Heart right ventricle (tissue), 16 donors: ENCODE measurements at regions not wholly inside any gene's neighbourhood (a gene's known extent, or its start where the extent isn't known, plus 50 kb on each side); places are given as distances from the start of the nearest gene placed in this dataset.
"Not testable (repeated sequence)": the region's sequence is repeated elsewhere in the genome, so short reads cannot be mapped to it uniquely, and the experiment has no call there.

Experiments
- ATAC-seq, 8 donors: fragments of 200-7000 bp; cut with Tn5 transposase; one replicate each; pipeline ENCODE4 v1.9.1; 2020; ENCODE audit warnings: mild to moderate bottlenecking in 8 of 8, moderate library complexity in 8 of 8, moderate number of reproducible peaks in 1 of 8
- DNase-seq, 2 donors: peaks; one replicate each; pipeline ENCODE4 v3.0.0-alpha.2; 2020
- H3K27ac ChIP-seq, 10 donors: fragments of 200-600 bp; sonication (generic) in 2 of 10; one replicate each; pipeline versions ENCODE4 v1.5.0 to v1.8.0; 2020 to 2022; ENCODE audit warnings: mild to moderate bottlenecking in 3 of 10
- H3K27me3 ChIP-seq, 7 donors: fragments of 200-600 bp; one replicate each; pipeline ENCODE4 v1.8.0; 2021 to 2022; ENCODE audit warnings: mild to moderate bottlenecking in 2 of 7
- H3K36me3 ChIP-seq, 9 donors: fragments of 200-600 bp; sonication (generic) in 1 of 9; one replicate each; pipeline versions ENCODE4 v1.5.0 to v1.8.0; 2020 to 2022; ENCODE audit warnings: mild to moderate bottlenecking in 2 of 9
- H3K4me1 ChIP-seq, 9 donors: fragments of 200-600 bp; sonication (generic) in 1 of 9; one replicate each; pipeline versions ENCODE4 v1.5.0 to v1.8.0; 2020 to 2022; ENCODE audit warnings: mild to moderate bottlenecking in 4 of 9
- H3K4me3 ChIP-seq, 10 donors: fragments of 200-600 bp; sonication (generic) in 2 of 10; one replicate each; pipeline versions ENCODE4 v1.5.0 to v1.8.0; 2020 to 2022; ENCODE audit warnings: mild to moderate bottlenecking in 7 of 10, moderate library complexity in 2 of 10
- H3K9me3 ChIP-seq, 11 donors: fragments of 200-600 bp in 10 of 11; sonication (generic) in 2 of 11; one replicate each; pipeline versions ENCODE4 v1.5.0 to v1.8.0; 2013 to 2022; ENCODE audit warnings: mild to moderate bottlenecking in 2 of 11, control low read depth in 1 of 11, moderate library complexity in 1 of 11
- WGBS, 2 donors: extraction: QIAGEN DNeasy Blood & Tissue Kit; methylation state at CpG; one replicate each; pipeline ENCODE4 v1.1.7; 2013; ENCODE audit warnings: inconsistent platforms in 1 of 2; 5-methylcytosine and 5-hydroxymethylcytosine counted together
- intact Hi-C, 10 donors: fragments of 100-400 bp; cut with DNase I; formaldehyde crosslinking; loops; one replicate each; pipeline versions ENCODE4 v1.11.1 to v1.14.2; 2022
- microRNA-seq, 2 donors: library from miRNA; unstranded; fragments of <30 nt; microRNA quantifications; one replicate each; pipeline ENCODE4 v1.2.0, GENCODE V29; 2021
- TF ChIP-seq, protein P1 (sequence below), 9 donors: fragments of 200-600 bp; sonication (generic) in 2 of 9; IDR thresholded peaks; one replicate each; pipeline versions ENCODE4 v1.5.0 to v1.8.0; 2021 to 2022; ENCODE audit warnings: antibody characterized with exemption in 9 of 9, mild to moderate bottlenecking in 5 of 9, moderate library complexity in 1 of 9
- donor health status: Arrhythmogenic right ventricular cardiomyopathy.
- donor health status: ischemic (EF 13 %, LVEDD 7.1; RV severe dilation, severe dysfunction).
- donor health status: healthy with polysubstance abuse.
- donor health status: DM: no; HTN: yes; CAD: no.
- donor health status: DM: no; HTN: no; CAD: no.
- donor health status: ischemic (EF 25% LVEDD 6.9; RV normal size, moderate dysfunction).
- donor health status: ischemic (EF 25% LVEDD 5.7; RV mildly dilated, moderate dysfunction).
- donor health status: healthy.
- donor health status: DM: yes; HTN: yes; CAD: no.
- donor health status: Ischemic cardiomyopathy.
- donor health status: ischemic (EF 35%, LVEDD 5.7; RV mildly dilated, moderate dysfunction).
- donor health status: nonischemic (EF 11% LVEDD 7.7; RV severe dilation, severe dysfunction).
- donor health status: DM: yes; HTN: yes; CAD: no.
- donor health status: PGD.
- donor health status: ischemic (EF 29% LVEDD 5.4; RV normal size, mild dysfunction).
- donor health status: nonischemic (EF 23%, LVEDD 6.1; RV moderate dilation, normal function).

DNA sequence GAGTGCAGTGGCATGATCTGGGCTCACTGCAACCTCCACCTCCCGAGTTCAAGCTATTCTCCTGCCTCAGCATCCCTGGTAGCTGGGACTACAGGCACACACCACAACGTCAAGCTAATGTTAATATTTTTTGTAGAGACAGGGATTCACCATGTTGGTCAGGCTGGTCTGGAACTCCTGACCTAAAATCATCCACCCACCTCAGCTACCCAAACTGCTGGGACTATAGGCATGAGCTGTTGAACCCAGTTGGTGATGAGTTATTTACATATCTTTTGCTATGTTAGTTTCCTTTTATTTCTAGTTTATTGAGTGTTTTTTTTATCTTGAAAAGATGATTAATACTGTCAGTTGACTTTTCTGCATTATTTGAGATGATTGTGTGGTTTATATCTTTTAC is 53.3 kb upstream of the GPR39 start:
- H3K9me3 ChIP-seq, result peaks cover 0 to 24% (median 4%) of the 10 kb centered on the region in 11 donors
- H3K4me1 ChIP-seq, H3K4me3 ChIP-seq, H3K36me3 ChIP-seq, ATAC-seq, intact Hi-C loops, DNase-seq, H3K27ac ChIP-seq: not testable (repeated sequence)
- peaks cover 0 to 11% (median 0%) of the 10 kb centered on the region in 7 donors for H3K27me3 ChIP-seq
- WGBS, 2 donors, result 71 to 77% methylated on average over 2 of the region's 2 CpGs

DNA sequence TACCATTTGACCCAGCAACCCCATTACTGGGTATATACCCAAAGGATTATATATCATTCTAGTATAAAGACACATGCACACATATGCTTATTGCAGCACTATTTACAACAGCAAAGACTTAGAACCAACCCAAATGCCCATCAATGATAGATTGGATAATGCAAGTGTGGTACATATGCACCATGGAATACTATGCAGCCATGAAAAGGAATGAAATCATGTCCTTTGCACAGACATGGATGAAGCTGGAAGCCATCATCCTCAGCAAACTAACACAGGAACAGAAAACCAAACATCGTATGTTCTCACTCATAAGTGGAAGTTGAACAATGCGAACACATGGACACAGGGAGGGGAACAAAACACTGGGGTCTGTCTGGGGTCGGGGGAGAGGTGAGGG is 50.6 kb upstream of the GPR39 start:
- peaks cover 0 to 23% (median 0%) of the 10 kb centered on the region in 11 donors for H3K9me3 ChIP-seq
- DNase-seq, H3K27ac ChIP-seq, H3K4me1 ChIP-seq, H3K36me3 ChIP-seq, intact Hi-C loops, ATAC-seq, H3K4me3 ChIP-seq: not testable (repeated sequence)
- H3K27me3 ChIP-seq, result peaks cover 0 to 19% (median 0%) of the 10 kb centered on the region in 7 donors
- 53 to 55% methylated on average over 3 of the region's 3 CpGs for WGBS, 2 donors

- no peaks in the 10 kb centered on the region for H3K36me3 ChIP-seq
- peaks cover 0 to 23% (median 0%) of the 10 kb centered on the region in 11 donors for H3K9me3 ChIP-seq
- WGBS, 2 donors, result 71 to 82% methylated on average over 5 of the region's 5 CpGs
- intact Hi-C loops, result no loop called here
- no peak overlapping the region for H3K27ac ChIP-seq
- ATAC-seq, result no peak
- no peaks in the 10 kb centered on the region for H3K4me1 ChIP-seq
- peaks cover 0 to 18% (median 0%) of the 10 kb centered on the region in 7 donors for H3K27me3 ChIP-seq
- no peak for DNase-seq
- no peak overlapping the region for H3K4me3 ChIP-seq
- TF ChIP-seq, protein P1, sequence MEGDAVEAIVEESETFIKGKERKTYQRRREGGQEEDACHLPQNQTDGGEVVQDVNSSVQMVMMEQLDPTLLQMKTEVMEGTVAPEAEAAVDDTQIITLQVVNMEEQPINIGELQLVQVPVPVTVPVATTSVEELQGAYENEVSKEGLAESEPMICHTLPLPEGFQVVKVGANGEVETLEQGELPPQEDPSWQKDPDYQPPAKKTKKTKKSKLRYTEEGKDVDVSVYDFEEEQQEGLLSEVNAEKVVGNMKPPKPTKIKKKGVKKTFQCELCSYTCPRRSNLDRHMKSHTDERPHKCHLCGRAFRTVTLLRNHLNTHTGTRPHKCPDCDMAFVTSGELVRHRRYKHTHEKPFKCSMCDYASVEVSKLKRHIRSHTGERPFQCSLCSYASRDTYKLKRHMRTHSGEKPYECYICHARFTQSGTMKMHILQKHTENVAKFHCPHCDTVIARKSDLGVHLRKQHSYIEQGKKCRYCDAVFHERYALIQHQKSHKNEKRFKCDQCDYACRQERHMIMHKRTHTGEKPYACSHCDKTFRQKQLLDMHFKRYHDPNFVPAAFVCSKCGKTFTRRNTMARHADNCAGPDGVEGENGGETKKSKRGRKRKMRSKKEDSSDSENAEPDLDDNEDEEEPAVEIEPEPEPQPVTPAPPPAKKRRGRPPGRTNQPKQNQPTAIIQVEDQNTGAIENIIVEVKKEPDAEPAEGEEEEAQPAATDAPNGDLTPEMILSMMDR (IDR thresholded peaks at IDR 0.05), result no peak
Measured at GRCh38 chr2:132366421-132367180, 50.0 kb upstream of the GPR39 start.

Small RNA genes lying in the stretch of these regions (microRNA-seq; reads per million reads assigned to microRNA genes)
- 0 reads per million in 2 donors for gene MIR663B
